Endodermal cell (in vitro differentiated cells): ENCODE measurements at regions not wholly inside any gene's neighbourhood (a gene's known extent, or its start where the extent isn't known, plus 50 kb on each side); places are given as distances from the start of the nearest gene placed in this dataset.

ENCODE experiments used
- DNase-seq: peaks from one replicate; pipeline ENCODE4 v3.0.0-alpha.2; 2017
- H3K27ac ChIP-seq: 2 replicates; pipeline ENCODE4 v1.5.1; 2013; ENCODE audit warnings: mild to moderate bottlenecking, low read depth, low read length, moderate library complexity
- H3K27me3 ChIP-seq: 2 replicates; pipeline ENCODE4 v1.6.1; 2013; ENCODE audit warnings: mild to moderate bottlenecking, low read length, moderate library complexity; ENCODE audit not compliant: insufficient read depth, control insufficient read depth, poor library complexity, severe bottlenecking
- H3K36me3 ChIP-seq: 2 replicates; pipeline ENCODE4 v1.7.0; 2013; ENCODE audit warnings: mild to moderate bottlenecking, low read length, moderate library complexity; ENCODE audit not compliant: control insufficient read depth, insufficient read depth
- H3K4me1 ChIP-seq: one replicate; pipeline ENCODE4 v1.7.0; 2013; ENCODE audit warnings: low read length; ENCODE audit not compliant: control insufficient read depth, insufficient read depth
- H3K4me3 ChIP-seq: 2 replicates; pipeline ENCODE4 v1.5.1; 2013; ENCODE audit warnings: mild to moderate bottlenecking, low read length, moderate library complexity
- H3K9ac ChIP-seq: 2 replicates; pipeline ENCODE4 v1.6.1; 2013; ENCODE audit warnings: mild to moderate bottlenecking, low read length, moderate library complexity; ENCODE audit not compliant: poor library complexity, severe bottlenecking; ENCODE audit errors: extremely low read depth
- H3K9me3 ChIP-seq: 2 replicates; pipeline ENCODE4 v1.6.1; 2013; ENCODE audit warnings: mild to moderate bottlenecking, low read length, moderate library complexity; ENCODE audit not compliant: control insufficient read depth
- H3K27ac Mint-ChIP-seq: 2 replicates; pipeline ENCODE4 v1.8.0; 2020; ENCODE audit warnings: mixed read lengths
- H3K27me3 Mint-ChIP-seq: 2 replicates; pipeline ENCODE4 v1.8.0; 2021; ENCODE audit warnings: mild to moderate bottlenecking, mixed read lengths; ENCODE audit not compliant: insufficient read depth
- H3K36me3 Mint-ChIP-seq: 2 replicates; pipeline ENCODE4 v1.8.0; 2020; ENCODE audit warnings: low read depth, mixed read lengths
- H3K4me1 Mint-ChIP-seq: 2 replicates; pipeline ENCODE4 v1.8.0; 2020; ENCODE audit warnings: mixed read lengths
- H3K4me3 Mint-ChIP-seq: 2 replicates; pipeline ENCODE4 v1.8.0; 2020; ENCODE audit warnings: mild to moderate bottlenecking, moderate library complexity, mixed read lengths
- H3K9me3 Mint-ChIP-seq: 2 replicates; pipeline ENCODE4 v1.8.0; 2020; ENCODE audit warnings: mild to moderate bottlenecking, mixed read lengths
- WGBS, 2 experiments: methylation state at CpG; one replicate each; pipeline versions ENCODE4 v1.1.5 to v1.1.7; 2013; ENCODE audit warnings: missing lambda C conversion rate in 2 of 2, mixed read lengths in 1 of 2; ENCODE audit not compliant: insufficient coverage in 1 of 2, insufficient read length in 1 of 2; 5-methylcytosine and 5-hydroxymethylcytosine counted together
- TF ChIP-seq, protein P1 (sequence below): fragments of 200-600 bp; sonication (generic); conservative IDR thresholded peaks from 2 replicates; pipeline ENCODE4 v1.5.0; 2021; ENCODE audit warnings: antibody characterized with exemption, mild to moderate bottlenecking

DNA sequence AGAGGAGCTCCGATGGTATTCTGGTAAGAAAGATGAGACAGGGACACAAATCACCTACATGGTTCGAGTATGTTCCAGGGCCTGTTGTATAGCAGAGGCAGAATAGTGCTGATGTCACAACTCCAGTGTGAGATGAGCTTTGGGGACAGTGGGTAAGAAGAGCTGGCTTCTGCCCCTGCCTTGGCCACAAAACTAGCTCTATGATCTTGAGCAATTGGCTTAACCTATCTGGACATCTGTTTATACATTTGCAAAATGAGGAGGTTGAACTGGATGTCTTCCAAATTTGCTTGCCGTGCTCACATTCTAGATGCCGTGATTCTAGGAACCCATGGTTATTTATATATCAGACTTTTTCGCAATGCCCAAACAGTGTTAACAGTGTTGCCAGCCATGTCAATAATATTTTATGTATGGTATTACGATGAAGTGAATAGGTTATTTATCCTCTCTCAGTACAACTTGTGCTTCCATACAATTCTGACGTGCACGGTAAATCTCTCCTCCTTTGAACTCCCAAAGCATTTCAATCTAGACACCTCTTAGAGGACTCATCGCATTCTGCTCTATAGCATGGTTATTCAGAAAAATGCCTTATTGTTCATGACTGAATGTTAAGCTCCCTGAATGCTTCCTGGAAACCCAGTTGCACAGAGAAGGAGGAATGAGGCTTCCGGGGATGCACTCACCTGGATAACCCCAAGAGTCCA is 316.0 kb downstream of the FOXO1 start:
- Mint-ChIP-seq H3K27ac (no peak overlapping the region), H3K27me3 (peaks cover 2% of the 10 kb centered on the region), H3K36me3 (no peaks in the 10 kb centered on the region), H3K4me1 (peaks cover 51% of the 10 kb centered on the region), H3K4me3 (no peak overlapping the region), H3K9me3 (no peaks in the 10 kb centered on the region)
- TF ChIP-seq, protein P1, sequence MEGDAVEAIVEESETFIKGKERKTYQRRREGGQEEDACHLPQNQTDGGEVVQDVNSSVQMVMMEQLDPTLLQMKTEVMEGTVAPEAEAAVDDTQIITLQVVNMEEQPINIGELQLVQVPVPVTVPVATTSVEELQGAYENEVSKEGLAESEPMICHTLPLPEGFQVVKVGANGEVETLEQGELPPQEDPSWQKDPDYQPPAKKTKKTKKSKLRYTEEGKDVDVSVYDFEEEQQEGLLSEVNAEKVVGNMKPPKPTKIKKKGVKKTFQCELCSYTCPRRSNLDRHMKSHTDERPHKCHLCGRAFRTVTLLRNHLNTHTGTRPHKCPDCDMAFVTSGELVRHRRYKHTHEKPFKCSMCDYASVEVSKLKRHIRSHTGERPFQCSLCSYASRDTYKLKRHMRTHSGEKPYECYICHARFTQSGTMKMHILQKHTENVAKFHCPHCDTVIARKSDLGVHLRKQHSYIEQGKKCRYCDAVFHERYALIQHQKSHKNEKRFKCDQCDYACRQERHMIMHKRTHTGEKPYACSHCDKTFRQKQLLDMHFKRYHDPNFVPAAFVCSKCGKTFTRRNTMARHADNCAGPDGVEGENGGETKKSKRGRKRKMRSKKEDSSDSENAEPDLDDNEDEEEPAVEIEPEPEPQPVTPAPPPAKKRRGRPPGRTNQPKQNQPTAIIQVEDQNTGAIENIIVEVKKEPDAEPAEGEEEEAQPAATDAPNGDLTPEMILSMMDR: no peak
- H3K4me3 ChIP-seq: no peak overlapping the region
- no peaks in the 10 kb centered on the region for H3K36me3 ChIP-seq
- H3K9me3 ChIP-seq: no peaks in the 10 kb centered on the region
- DNase-seq: no peak
- H3K27ac ChIP-seq: no peak overlapping the region
- WGBS, 2 experiments: 91 to 99% methylated on average over 8 to 10 of the region's 10 CpGs
- H3K9ac ChIP-seq: no peak overlapping the region
- H3K4me1 ChIP-seq: peaks cover 13% of the 10 kb centered on the region
- H3K27me3 ChIP-seq: no peaks in the 10 kb centered on the region

DNA sequence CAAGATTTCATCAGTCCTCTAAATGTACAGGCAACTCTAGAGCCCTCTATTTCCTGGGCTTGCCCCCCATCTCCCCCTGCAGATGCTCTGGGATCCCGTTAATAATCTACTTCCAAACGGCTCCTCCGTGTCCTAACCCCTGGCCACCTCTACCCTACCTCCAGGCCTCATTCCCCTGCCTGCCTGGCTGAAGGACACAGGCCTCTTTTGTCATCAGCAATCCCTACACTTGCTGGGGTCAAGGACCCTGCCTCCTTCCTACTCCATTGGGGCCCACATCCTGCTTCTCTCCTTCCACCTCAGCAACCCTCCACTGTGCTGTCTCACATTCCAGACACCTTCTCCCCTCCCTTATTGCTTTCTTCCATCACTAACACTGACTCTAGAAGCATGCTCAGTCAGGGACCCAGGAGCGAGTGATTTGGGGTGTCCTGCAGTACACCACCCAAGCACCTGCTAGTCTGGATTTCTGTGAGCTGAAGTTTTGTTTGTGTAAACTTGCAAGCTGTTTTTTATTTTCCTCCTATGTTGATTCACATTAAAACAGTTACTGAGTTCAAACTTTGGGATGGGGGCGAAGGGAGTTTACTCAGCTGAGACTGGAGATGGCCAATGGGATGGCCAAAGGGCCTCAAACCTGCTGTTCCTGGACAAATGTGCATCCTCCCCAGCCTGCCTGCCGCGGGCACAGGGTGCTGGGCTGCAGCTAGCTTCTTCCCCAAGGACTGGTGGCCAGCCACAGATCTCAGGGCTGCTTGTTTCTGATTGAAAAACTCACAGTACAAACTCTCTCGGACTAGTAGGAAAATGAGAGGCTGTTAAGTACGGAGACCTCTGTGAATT is 314.7 kb downstream of the FOXO1 start:
- peaks cover 3% of the 10 kb centered on the region for H3K9me3 Mint-ChIP-seq
- peak overlapping the region; percentile 74 for H3K27ac Mint-ChIP-seq
- no peak for DNase-seq
- Histone ChIP-seq H3K36me3 (no peaks in the 10 kb centered on the region), H3K27me3 (no peaks in the 10 kb centered on the region), H3K27ac (no peak overlapping the region), H3K4me3 (no peak overlapping the region), H3K9ac (no peak overlapping the region), H3K4me1 (peaks cover 13% of the 10 kb centered on the region), H3K9me3 (no peaks in the 10 kb centered on the region)
- WGBS, 2 experiments: 81 to 85% methylated on average over 8 to 9 of the region's 9 CpGs
- no peak overlapping the region for H3K4me3 Mint-ChIP-seq
- H3K36me3 Mint-ChIP-seq: no peaks in the 10 kb centered on the region
- TF ChIP-seq, protein P1: no peak
- H3K27me3 Mint-ChIP-seq: peaks cover 2% of the 10 kb centered on the region
- H3K4me1 Mint-ChIP-seq: peaks cover 49% of the 10 kb centered on the region

DNA sequence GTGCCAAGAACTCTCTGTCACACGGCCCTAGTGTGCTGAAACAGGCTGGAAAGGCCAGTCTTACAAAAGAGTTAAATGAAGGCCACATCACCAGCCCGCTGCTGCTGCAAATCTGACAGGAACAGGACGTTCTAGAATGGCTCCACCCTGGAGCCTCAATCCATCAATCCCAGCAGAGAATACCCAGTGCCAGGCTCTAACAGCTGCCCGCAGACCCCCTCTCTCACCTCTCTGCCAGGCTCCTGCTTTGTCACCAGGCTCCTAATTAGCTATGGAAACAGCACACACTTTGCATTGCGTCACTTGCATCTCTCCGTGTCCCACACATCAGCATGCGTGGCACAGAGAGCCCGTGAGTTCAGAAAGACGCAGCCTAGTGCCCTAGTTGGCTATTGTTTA is 314.1 kb downstream of the FOXO1 start:
- no peak overlapping the region for H3K4me3 Mint-ChIP-seq
- Histone ChIP-seq H3K27me3 (no peaks in the 10 kb centered on the region), H3K4me3 (no peak overlapping the region), H3K4me1 (peaks cover 13% of the 10 kb centered on the region), H3K27ac (no peak overlapping the region), H3K9me3 (no peaks in the 10 kb centered on the region), H3K9ac (no peak overlapping the region), H3K36me3 (no peaks in the 10 kb centered on the region)
- no peak overlapping the region for H3K27ac Mint-ChIP-seq
- peaks cover 2% of the 10 kb centered on the region for H3K27me3 Mint-ChIP-seq
- DNase-seq: no peak
- 85 to 90% methylated on average over 9 of the region's 9 CpGs for WGBS, 2 experiments
- H3K9me3 Mint-ChIP-seq: peaks cover 3% of the 10 kb centered on the region
- TF ChIP-seq, protein P1: no peak
- H3K36me3 Mint-ChIP-seq: no peaks in the 10 kb centered on the region
- H3K4me1 Mint-ChIP-seq: peaks cover 49% of the 10 kb centered on the region
